Naive B cell (primary cell): ENCODE measurements at regions not wholly inside any gene's neighbourhood (a gene's known extent, or its start where the extent isn't known, plus 50 kb on each side); places are given as distances from the start of the nearest gene placed in this dataset.
A peak's percentile ranks its signal among the peaks of the same experiment; 100 is the strongest.

Experiments used
- ATAC-seq, 2 donors: fragments of 150-1000 bp; cut with Tn5 transposase; 2 replicates each; pipeline ENCODE4 v1.10.0; 2021; ENCODE audit warnings: low read depth in 2 of 2, mild to moderate bottlenecking in 2 of 2, moderate library complexity in 2 of 2
- DNase-seq: peaks from one replicate; pipeline ENCODE4 v3.0.0; 2022
- H3K27ac Mint-ChIP-seq, 6 donors: one replicate each; pipeline ENCODE4 v1.8.0; 2020 to 2022; ENCODE audit warnings: mild to moderate bottlenecking in 6 of 6, mixed read lengths in 6 of 6, moderate library complexity in 5 of 6, inconsistent platforms in 2 of 6
- H3K27me3 Mint-ChIP-seq, 3 donors: one replicate each; pipeline ENCODE4 v1.8.0; 2021 to 2022; ENCODE audit warnings: mixed read lengths in 3 of 3, mild to moderate bottlenecking in 1 of 3
- H3K36me3 Mint-ChIP-seq, 2 donors: one replicate each; pipeline ENCODE4 v1.8.0; 2020 to 2022; ENCODE audit warnings: mixed read lengths in 2 of 2, inconsistent platforms in 1 of 2, mild to moderate bottlenecking in 1 of 2
- H3K4me1 Mint-ChIP-seq, 3 donors: one replicate each; pipeline ENCODE4 v1.8.0; 2020 to 2022; ENCODE audit warnings: mixed read lengths in 3 of 3, inconsistent platforms in 1 of 3, mild to moderate bottlenecking in 1 of 3, moderate library complexity in 1 of 3
- H3K4me3 Mint-ChIP-seq, 8 donors: one replicate each; pipeline ENCODE4 v1.8.0; 2020 to 2022; ENCODE audit warnings: mild to moderate bottlenecking in 8 of 8, mixed read lengths in 8 of 8, moderate library complexity in 8 of 8, inconsistent platforms in 2 of 8
- H3K9me3 Mint-ChIP-seq, 7 donors: one replicate each; pipeline ENCODE4 v1.8.0; 2020 to 2022; ENCODE audit warnings: mixed read lengths in 7 of 7, mild to moderate bottlenecking in 5 of 7, inconsistent platforms in 2 of 7, moderate library complexity in 1 of 7

GRCh38 chr13:33999811-34000605, 182.1 kb downstream of the RFC3 start:
- DNase-seq (no peak), ATAC-seq (no peak)
- H3K36me3 Mint-ChIP-seq: no peaks in the 10 kb centered on the region
- H3K27me3 Mint-ChIP-seq: no peaks in the 10 kb centered on the region
- no peak overlapping the region for H3K4me3 Mint-ChIP-seq
- H3K27ac Mint-ChIP-seq: no peak overlapping the region
- peaks cover 0 to 1% (median 0%) of the 10 kb centered on the region in 7 donors for H3K9me3 Mint-ChIP-seq
- H3K4me1 Mint-ChIP-seq: no peaks in the 10 kb centered on the region

- no peaks in the 10 kb centered on the region for H3K27me3 Mint-ChIP-seq
- no peak overlapping the region for H3K4me3 Mint-ChIP-seq
- no peak overlapping the region for H3K27ac Mint-ChIP-seq
- DNase-seq (no peak), ATAC-seq (no peak)
- H3K36me3 Mint-ChIP-seq: no peaks in the 10 kb centered on the region
- H3K9me3 Mint-ChIP-seq: peaks cover 0 to 1% (median 0%) of the 10 kb centered on the region in 7 donors
- H3K4me1 Mint-ChIP-seq: no peaks in the 10 kb centered on the region
Measured at GRCh38 chr13:34000955-34001354, 183.0 kb downstream of the RFC3 start.

GRCh38 chr13:34001389-34001788, 183.4 kb downstream of the RFC3 start:
- H3K27me3 Mint-ChIP-seq: no peaks in the 10 kb centered on the region
- H3K9me3 Mint-ChIP-seq: peaks cover 0 to 1% (median 0%) of the 10 kb centered on the region in 7 donors
- ATAC-seq (no peak), DNase-seq (no peak)
- no peaks in the 10 kb centered on the region for H3K36me3 Mint-ChIP-seq
- H3K4me1 Mint-ChIP-seq: no peaks in the 10 kb centered on the region
- H3K27ac Mint-ChIP-seq: no peak overlapping the region
- no peak overlapping the region for H3K4me3 Mint-ChIP-seq

- no peak for DNase-seq
- peak overlapping the region in 1 of 8 donors; percentile 6 for H3K4me3 Mint-ChIP-seq
- no peak for ATAC-seq
- no peaks in the 10 kb centered on the region for H3K4me1 Mint-ChIP-seq
- H3K9me3 Mint-ChIP-seq: peaks cover 0 to 1% (median 0%) of the 10 kb centered on the region in 7 donors
- no peaks in the 10 kb centered on the region for H3K36me3 Mint-ChIP-seq
- no peaks in the 10 kb centered on the region for H3K27me3 Mint-ChIP-seq
- H3K27ac Mint-ChIP-seq: no peak overlapping the region
Measured at GRCh38 chr13:34002141-34002540, 184.2 kb downstream of the RFC3 start.

GRCh38 chr13:34002924-34003323, 185.0 kb downstream of the RFC3 start:
- Mint-ChIP-seq H3K9me3 (no peaks in the 10 kb centered on the region), H3K36me3 (no peaks in the 10 kb centered on the region), H3K4me1 (no peaks in the 10 kb centered on the region), H3K27me3 (no peaks in the 10 kb centered on the region), H3K27ac (no peak overlapping the region), H3K4me3 (no peak overlapping the region)
- no peak for DNase-seq
- no peak for ATAC-seq

- H3K4me3 Mint-ChIP-seq: no peak overlapping the region
- no peaks in the 10 kb centered on the region for H3K4me1 Mint-ChIP-seq
- no peaks in the 10 kb centered on the region for H3K36me3 Mint-ChIP-seq
- DNase-seq (no peak), ATAC-seq (no peak)
- no peaks in the 10 kb centered on the region for H3K27me3 Mint-ChIP-seq
- H3K27ac Mint-ChIP-seq: peak overlapping the region in 1 of 6 donors; percentile 66
- H3K9me3 Mint-ChIP-seq: no peaks in the 10 kb centered on the region
Measured at GRCh38 chr13:34003656-34004055, 185.7 kb downstream of the RFC3 start.

- H3K4me3 Mint-ChIP-seq: no peak overlapping the region
- no peaks in the 10 kb centered on the region for H3K27me3 Mint-ChIP-seq
- no peaks in the 10 kb centered on the region for H3K9me3 Mint-ChIP-seq
- no peaks in the 10 kb centered on the region for H3K4me1 Mint-ChIP-seq
- DNase-seq: no peak
- ATAC-seq: no peak
- H3K36me3 Mint-ChIP-seq: no peaks in the 10 kb centered on the region
- no peak overlapping the region for H3K27ac Mint-ChIP-seq
Measured at GRCh38 chr13:34004676-34005075, 186.7 kb downstream of the RFC3 start.

GRCh38 chr13:34006011-34006410, 188.1 kb downstream of the RFC3 start:
- Mint-ChIP-seq H3K9me3 (no peaks in the 10 kb centered on the region), H3K4me3 (no peak overlapping the region), H3K27ac (no peak overlapping the region), H3K36me3 (no peaks in the 10 kb centered on the region), H3K27me3 (peaks cover 0 to 10% (median 0%) of the 10 kb centered on the region in 3 donors), H3K4me1 (no peaks in the 10 kb centered on the region)
- DNase-seq (no peak), ATAC-seq (no peak)

- ATAC-seq (no peak), DNase-seq (no peak)
- no peak overlapping the region for H3K4me3 Mint-ChIP-seq
- no peaks in the 10 kb centered on the region for H3K36me3 Mint-ChIP-seq
- no peak overlapping the region for H3K27ac Mint-ChIP-seq
- peaks cover 0 to 19% (median 14%) of the 10 kb centered on the region in 3 donors for H3K27me3 Mint-ChIP-seq
- H3K4me1 Mint-ChIP-seq: no peaks in the 10 kb centered on the region
- H3K9me3 Mint-ChIP-seq: no peaks in the 10 kb centered on the region
Measured at GRCh38 chr13:34011552-34012085, 193.7 kb downstream of the RFC3 start.

GRCh38 chr13:34012382-34012781, 194.4 kb downstream of the RFC3 start:
- no peaks in the 10 kb centered on the region for H3K4me1 Mint-ChIP-seq
- H3K9me3 Mint-ChIP-seq: no peaks in the 10 kb centered on the region
- ATAC-seq: no peak
- no peak overlapping the region for H3K4me3 Mint-ChIP-seq
- H3K27ac Mint-ChIP-seq: no peak overlapping the region
- H3K27me3 Mint-ChIP-seq: peaks cover 0 to 19% (median 14%) of the 10 kb centered on the region in 3 donors
- H3K36me3 Mint-ChIP-seq: no peaks in the 10 kb centered on the region
- no peak for DNase-seq

GRCh38 chr13:34013061-34013460, 195.1 kb downstream of the RFC3 start:
- DNase-seq: no peak
- Mint-ChIP-seq H3K36me3 (no peaks in the 10 kb centered on the region), H3K4me1 (no peaks in the 10 kb centered on the region), H3K4me3 (no peak overlapping the region), H3K27me3 (peaks cover 0 to 19% (median 14%) of the 10 kb centered on the region in 3 donors), H3K9me3 (no peaks in the 10 kb centered on the region), H3K27ac (no peak overlapping the region)
- no peak for ATAC-seq

GRCh38 chr13:34017231-34017630, 199.3 kb downstream of the RFC3 start:
- Mint-ChIP-seq H3K27ac (no peak overlapping the region), H3K4me1 (no peaks in the 10 kb centered on the region), H3K27me3 (peaks cover 4 to 19% (median 6%) of the 10 kb centered on the region in 3 donors), H3K36me3 (no peaks in the 10 kb centered on the region), H3K9me3 (peaks cover 4 to 28% (median 13%) of the 10 kb centered on the region in 7 donors), H3K4me3 (no peak overlapping the region)
- ATAC-seq: no peak
- no peak for DNase-seq

- H3K4me1 Mint-ChIP-seq: no peaks in the 10 kb centered on the region
- no peak for ATAC-seq
Measured at GRCh38 chr13:34019870-34020269, 201.9 kb downstream of the RFC3 start.

GRCh38 chr13:34020388-34020787, 202.4 kb downstream of the RFC3 start:
- ATAC-seq (no peak), DNase-seq (no peak)
- Mint-ChIP-seq H3K36me3 (no peaks in the 10 kb centered on the region), H3K4me3 (no peak overlapping the region), H3K27ac (no peak overlapping the region), H3K27me3 (peaks cover 4 to 10% (median 6%) of the 10 kb centered on the region in 3 donors), H3K4me1 (no peaks in the 10 kb centered on the region), H3K9me3 (peaks cover 4 to 29% (median 14%) of the 10 kb centered on the region in 7 donors)

More at GRCh38 chr13:34019870-34020269, 201.9 kb downstream of the RFC3 start:
- Mint-ChIP-seq H3K27me3 (peaks cover 4 to 10% (median 6%) of the 10 kb centered on the region in 3 donors), H3K9me3 (peaks cover 4 to 29% (median 14%) of the 10 kb centered on the region in 7 donors), H3K36me3 (no peaks in the 10 kb centered on the region), H3K4me3 (no peak overlapping the region), H3K27ac (no peak overlapping the region)
- no peak for DNase-seq
